ENCODE measurements at regions not wholly inside any gene's neighbourhood (a gene's known extent, or its start where the extent isn't known, plus 50 kb on each side); places are given as distances from the start of the nearest gene placed in this dataset.

DNA sequence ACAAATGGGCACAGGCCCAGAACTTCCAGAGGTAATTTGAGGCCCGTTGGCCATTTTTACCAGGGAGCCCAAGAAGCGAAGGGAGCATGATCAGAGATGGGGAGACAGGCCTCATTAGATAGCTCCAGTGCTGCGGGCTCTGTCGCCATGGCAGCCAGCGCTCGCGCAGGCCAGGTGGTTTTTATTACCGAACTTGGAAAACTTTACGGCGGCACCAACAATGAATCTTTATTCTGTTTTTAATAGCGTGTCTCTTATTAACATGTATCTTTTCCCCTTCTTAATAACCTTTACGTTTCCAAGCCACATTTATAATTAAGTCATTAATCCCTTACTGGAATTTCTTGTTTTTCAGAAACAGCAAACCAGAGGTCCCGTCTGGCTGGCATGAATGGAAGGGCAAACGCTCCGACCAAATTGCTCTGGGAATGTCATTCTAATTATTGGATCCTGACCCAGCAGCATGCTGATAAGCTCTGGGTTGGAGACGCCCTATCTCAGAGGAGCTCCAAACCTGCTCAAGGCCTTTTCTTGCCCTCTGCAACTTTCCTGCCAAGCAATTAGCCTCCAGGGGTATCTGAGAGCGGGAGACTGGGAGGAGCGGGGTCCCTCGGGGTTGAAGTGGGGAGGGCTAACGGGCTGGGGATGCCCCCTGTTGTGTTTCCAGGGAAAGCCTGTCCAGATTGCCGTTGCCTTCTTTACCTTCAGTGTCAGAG lies 256.4 kb downstream of the TLE3 start:
- no peak overlapping the region for H3K27ac ChIP-seq
- H3K9me3 ChIP-seq: no peaks in the 10 kb centered on the region; the same call in 2 of the 3 replicates
- H3K4me3 ChIP-seq: no peak overlapping the region
- FAIRE-seq (no peak), DNase-seq (ENCODE audit: low read depth in 1 of 2, low spot score in 1 of 2) (no peak), ATAC-seq (no peak)
- POLR2A ChIA-PET: no interaction called here
- CTCF ChIA-PET: interaction anchor here (0.8 to 2.3 kb wide), 3 partner anchors 11 to 46 kb away, joined by 3 to 6 read pairs (median 5); no protein-coding TSS in a partner anchor
- TF ChIP-seq RFX5 (IDR thresholded peaks at IDR 0.05): no peak
- no peak for TF ChIP-seq CHD2 (IDR thresholded peaks at IDR 0.05; ENCODE audit: low read length, partially characterized antibody)
- TF ChIP-seq RCOR1 (IDR thresholded peaks at IDR 0.05; ENCODE audit: low read depth, low read length): no peak
- TF ChIP-seq KDM1A (IDR thresholded peaks at IDR 0.05; ENCODE audit: low read depth): no peak
- no peak for TF ChIP-seq ZNF302 (CRISPR knock-in tag; IDR thresholded peaks at IDR 0.05)
- TF ChIP-seq MAZ (IDR thresholded peaks at IDR 0.05; ENCODE audit: borderline replicate concordance, low read depth, low read length): no peak
- no peak for TF ChIP-seq EHF (CRISPR knock-in tag; IDR thresholded peaks at IDR 0.05)
- no peak for TF ChIP-seq CEBPB (IDR thresholded peaks at IDR 0.05)
- no peak for TF ChIP-seq ZC3H11A (IDR thresholded peaks at IDR 0.05)
- TF ChIP-seq BHLHE40 (IDR thresholded peaks at IDR 0.05; ENCODE audit: low read depth, low read length): no peak
- H3K4me2 ChIP-seq: no peak overlapping the region
- H3K4me1 ChIP-seq: no peaks in the 10 kb centered on the region
- 68% methylated on average over 21 of the region's 21 CpGs for WGBS (ENCODE audit: missing lambda C conversion rate)

DNA sequence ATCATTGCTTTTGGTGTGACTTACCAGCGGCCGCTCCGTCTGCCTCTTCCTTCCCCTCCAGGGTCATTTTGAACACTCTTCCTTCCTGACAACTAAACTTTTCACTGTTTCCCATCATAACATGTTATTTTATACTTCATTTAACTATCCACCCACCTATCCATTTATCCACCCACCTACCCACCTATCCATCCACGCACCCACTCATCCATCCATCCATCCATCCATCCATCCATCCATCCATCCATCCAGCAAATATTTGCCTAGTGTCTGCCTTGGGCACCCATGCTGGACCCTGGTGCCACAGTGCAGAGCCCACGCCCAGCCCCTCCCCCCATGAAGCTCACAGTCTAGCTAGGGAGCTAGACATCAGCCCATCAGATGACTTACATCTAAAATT lies 254.9 kb downstream of the TLE3 start:
- POLR2A ChIA-PET: no interaction called here
- CTCF ChIA-PET: no interaction called here
- TF ChIP-seq HOXB5 (CRISPR knock-in tag; IDR thresholded peaks at IDR 0.05) (no peak), FOSL2 (IDR thresholded peaks at IDR 0.05) (no peak), FOSL2 (CRISPR knock-in tag; IDR thresholded peaks at IDR 0.05) (0 out of 2 replicates have a peak, but pooled peaks have one; percentile 7)
- Histone ChIP-seq H3K4me1 (no peaks in the 10 kb centered on the region), H3K4me2 (no peak overlapping the region), H3K9me3 (no peaks in the 10 kb centered on the region; the same call in 2 of the 3 replicates), H3K4me3 (no peak overlapping the region), H3K27ac (no peak overlapping the region)
- FAIRE-seq: no peak
- ATAC-seq: no peak
- no peak for DNase-seq (ENCODE audit: low read depth in 1 of 2, low spot score in 1 of 2)
- WGBS (ENCODE audit: missing lambda C conversion rate): 66% methylated on average over 5 of the region's 5 CpGs

DNA sequence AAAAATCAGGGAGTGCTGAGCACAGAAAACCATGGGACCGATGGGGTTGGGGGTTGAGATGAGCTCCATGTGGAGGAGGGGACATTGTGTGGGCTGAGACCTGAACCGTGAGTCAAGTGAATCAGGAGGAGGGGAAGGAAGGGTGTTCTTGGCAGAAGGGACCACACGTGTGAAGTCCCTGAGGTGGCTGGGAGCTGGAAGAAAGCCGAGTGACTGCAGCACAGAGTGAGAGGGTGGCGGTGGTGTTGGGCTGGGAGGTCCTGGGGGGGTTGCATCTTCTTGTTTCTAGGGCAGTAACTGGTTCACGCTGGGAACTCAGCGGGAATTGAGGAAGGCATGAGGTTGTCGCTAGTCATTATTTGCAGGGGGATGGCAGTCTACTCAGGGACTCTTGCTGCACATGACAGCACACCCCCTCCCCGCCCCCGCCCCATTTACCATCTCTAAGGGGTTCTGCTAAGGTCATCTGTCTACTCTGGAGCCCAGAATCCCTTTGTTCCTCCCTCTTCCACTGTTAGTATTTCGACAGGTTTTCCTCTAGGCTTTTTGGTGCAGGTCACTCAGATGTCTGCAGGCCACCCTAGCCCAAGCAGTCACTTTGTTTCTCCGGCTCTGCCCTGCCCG lies 254.3 kb downstream of the TLE3 start:
- no peak overlapping the region for H3K27ac ChIP-seq
- ChIA-PET CTCF (interaction anchor here (1.2 to 1.3 kb wide), 2 partner anchors 21 to 32 kb away, joined by 3 read pairs; no protein-coding TSS in a partner anchor), POLR2A (no interaction called here)
- H3K9me3 ChIP-seq: no peaks in the 10 kb centered on the region; the same call in 2 of the 3 replicates
- H3K4me2 ChIP-seq: no peak overlapping the region
- no peaks in the 10 kb centered on the region for H3K4me1 ChIP-seq
- 40% methylated on average over 11 of the region's 13 CpGs for WGBS (ENCODE audit: missing lambda C conversion rate)
- no peak for DNase-seq (ENCODE audit: low read depth in 1 of 2, low spot score in 1 of 2)
- H3K4me3 ChIP-seq: no peak overlapping the region
- no peak for FAIRE-seq
- ATAC-seq: no peak
- no peak for TF ChIP-seq MYC (IDR thresholded peaks at IDR 0.05; ENCODE audit: borderline replicate concordance, low read length)
- TF ChIP-seq, protein P1, sequence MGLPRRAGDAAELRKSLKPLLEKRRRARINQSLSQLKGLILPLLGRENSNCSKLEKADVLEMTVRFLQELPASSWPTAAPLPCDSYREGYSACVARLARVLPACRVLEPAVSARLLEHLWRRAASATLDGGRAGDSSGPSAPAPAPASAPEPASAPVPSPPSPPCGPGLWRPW (IDR thresholded peaks at IDR 0.05): no peak
- no peak for TF ChIP-seq FOSL2 (IDR thresholded peaks at IDR 0.05)
- TF ChIP-seq FOSL2 (CRISPR knock-in tag; IDR thresholded peaks at IDR 0.05): no peak
- TF ChIP-seq, protein P2, sequence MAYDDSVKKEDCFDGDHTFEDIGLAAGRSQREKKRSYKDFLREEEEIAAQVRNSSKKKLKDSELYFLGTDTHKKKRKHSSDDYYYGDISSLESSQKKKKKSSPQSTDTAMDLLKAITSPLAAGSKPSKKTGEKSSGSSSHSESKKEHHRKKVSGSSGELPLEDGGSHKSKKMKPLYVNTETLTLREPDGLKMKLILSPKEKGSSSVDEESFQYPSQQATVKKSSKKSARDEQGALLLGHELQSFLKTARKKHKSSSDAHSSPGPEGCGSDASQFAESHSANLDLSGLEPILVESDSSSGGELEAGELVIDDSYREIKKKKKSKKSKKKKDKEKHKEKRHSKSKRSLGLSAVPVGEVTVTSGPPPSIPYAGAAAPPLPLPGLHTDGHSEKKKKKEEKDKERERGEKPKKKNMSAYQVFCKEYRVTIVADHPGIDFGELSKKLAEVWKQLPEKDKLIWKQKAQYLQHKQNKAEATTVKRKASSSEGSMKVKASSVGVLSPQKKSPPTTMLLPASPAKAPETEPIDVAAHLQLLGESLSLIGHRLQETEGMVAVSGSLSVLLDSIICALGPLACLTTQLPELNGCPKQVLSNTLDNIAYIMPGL (CRISPR knock-in tag; IDR thresholded peaks at IDR 0.05; ENCODE audit: borderline replicate concordance): no peak
- no peak for TF ChIP-seq EHF (CRISPR knock-in tag; IDR thresholded peaks at IDR 0.05)
- TF ChIP-seq MAFK (IDR thresholded peaks at IDR 0.05; ENCODE audit: partially characterized antibody): no peak
- TF ChIP-seq ZNF302 (CRISPR knock-in tag; IDR thresholded peaks at IDR 0.05): no peak
- TF ChIP-seq RNF2 (IDR thresholded peaks at IDR 0.05; ENCODE audit: borderline replicate concordance, low read depth): no peak
- no peak for TF ChIP-seq SREBF2 (IDR thresholded peaks at IDR 0.05)
- no peak for TF ChIP-seq EP300 (IDR thresholded peaks at IDR 0.05)
